ENCODE measurements at regions not wholly inside any gene's neighbourhood (a gene's known extent, or its start where the extent isn't known, plus 50 kb on each side); places are given as distances from the start of the nearest gene placed in this dataset.
"Not testable (repeated sequence)": the region's sequence is repeated elsewhere in the genome, so short reads cannot be mapped to it uniquely, and the experiment has no call there.

- Histone ChIP-seq H3K4me3 (peak overlapping the region in 2 of 8 donors; percentile 21 to 28), H3K27ac (peak overlapping the region in 2 of 8 donors; percentile 54 to 71)
- H3K27me3 ChIP-seq (replicated peaks in 1 of 7); H3K9me3 ChIP-seq; intact Hi-C loops (cut with DNase I; ENCODE audit: low total_unique reads); H3K4me1 ChIP-seq; H3K36me3 ChIP-seq: not testable (repeated sequence)
- WGBS, 5 donors: 30 to 58% (median 51%) methylated on average over 7 to 13 of the region's 22 CpGs; no CpG with 5 or more reads in 1 of the 5 donors
- DNase-seq: peak; percentile 78
Observed at GRCh38 chr9:66267684-66268083, 530.7 kb downstream of the FOXD4L4 start.

GRCh38 chr9:66269024-66269423 lies 532.1 kb downstream of the FOXD4L4 start:
- H3K27ac ChIP-seq; H3K4me1 ChIP-seq; H3K36me3 ChIP-seq; intact Hi-C loops (cut with DNase I; ENCODE audit: low total_unique reads); H3K9me3 ChIP-seq; H3K27me3 ChIP-seq (replicated peaks in 1 of 7): not testable (repeated sequence)
- WGBS, 5 donors: 41 to 76% (median 62%) methylated on average over 7 to 15 of the region's 26 CpGs
- peak; percentile 68 for DNase-seq
- peak overlapping the region in 2 of 8 donors; percentile 25 to 49 for H3K4me3 ChIP-seq

- H3K9me3 ChIP-seq; intact Hi-C loops (cut with DNase I; ENCODE audit: low total_unique reads); H3K4me1 ChIP-seq; H3K36me3 ChIP-seq; H3K27me3 ChIP-seq (replicated peaks in 1 of 7): not testable (repeated sequence)
- 0 to 3% (median 1%) methylated on average over 9 to 36 of the region's 42 CpGs for WGBS, 5 donors
- DNase-seq: peak; percentile 93
- peak overlapping the region in 7 of 8 donors; percentile 34 to 73 (median 54) for H3K4me3 ChIP-seq
- H3K27ac ChIP-seq: peak overlapping the region in 7 of 8 donors; percentile 13 to 88 (median 83)
- peak; percentile 86 to 94 (median 88) for TF ChIP-seq POLR2AphosphoS5 (IDR thresholded peaks at IDR 0.05)
- peak in 1 of 3 donors; percentile 76 for TF ChIP-seq POLR2A (IDR thresholded peaks at IDR 0.05)
Observed at GRCh38 chr9:66269783-66270182, 532.8 kb downstream of the FOXD4L4 start.

GRCh38 chr9:66278809-66279208 lies 541.9 kb downstream of the FOXD4L4 start:
- H3K4me1 ChIP-seq; H3K9me3 ChIP-seq; DNase-seq; H3K4me3 ChIP-seq; intact Hi-C loops (cut with DNase I; ENCODE audit: low total_unique reads); H3K27me3 ChIP-seq (replicated peaks in 1 of 7); H3K36me3 ChIP-seq; H3K27ac ChIP-seq: not testable (repeated sequence)
- WGBS, 5 donors: 87 to 100% (median 97%) methylated on average over 3 to 4 of the region's 5 CpGs

All from spleen (tissue), 11 donors.